ENCODE measurements at regions not wholly inside any gene's neighbourhood (a gene's known extent, or its start where the extent isn't known, plus 50 kb on each side); places are given as distances from the start of the nearest gene placed in this dataset.

DNA sequence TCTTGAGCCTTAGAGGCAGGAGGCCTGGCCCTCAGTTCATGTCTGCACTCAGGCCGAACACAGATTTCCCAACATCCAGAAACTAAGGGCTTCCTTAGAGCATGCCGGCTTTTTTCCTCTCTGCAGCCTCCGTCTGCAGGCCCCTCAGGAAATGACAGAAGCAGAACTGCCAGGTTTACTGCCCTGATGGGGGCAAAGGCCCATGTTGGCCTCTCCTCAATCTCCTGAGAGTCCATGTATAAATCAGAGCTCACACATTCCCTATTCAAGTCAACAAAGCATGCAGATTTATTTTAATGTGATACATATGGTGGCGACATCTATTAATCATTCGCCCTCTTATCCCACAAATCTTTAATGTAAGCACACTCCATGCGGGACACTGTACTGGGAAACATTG lies 475.6 kb upstream of the HS6ST1 start:
- no peak for TF ChIP-seq CTCF (IDR thresholded peaks at IDR 0.05)
- TF ChIP-seq POLR2A (IDR thresholded peaks at IDR 0.05), result no peak

Measured in testis (tissue), 2 donors.